ENCODE measurements at regions not wholly inside any gene's neighbourhood (a gene's known extent, or its start where the extent isn't known, plus 50 kb on each side); places are given as distances from the start of the nearest gene placed in this dataset.

DNA sequence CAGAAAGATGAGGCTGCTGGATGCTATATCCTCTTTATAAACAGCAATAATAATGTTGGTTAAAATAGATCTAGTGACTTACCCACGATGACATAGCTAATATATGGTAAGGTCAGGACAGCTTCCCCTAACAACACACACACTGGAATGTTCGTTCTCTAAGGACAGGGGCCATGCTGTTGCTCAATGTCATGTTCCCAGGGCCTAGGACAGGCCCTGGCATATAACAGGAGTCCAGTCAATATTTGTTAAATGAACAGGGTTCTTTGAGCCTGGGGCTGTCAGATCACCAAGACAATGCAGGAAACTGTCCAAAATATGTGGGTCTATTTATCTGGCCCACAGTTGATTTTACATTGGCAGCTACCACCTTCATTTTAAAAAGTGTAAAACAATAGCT is 207.1 kb upstream of the MEX3C start:
- H3K79me2 ChIP-seq (ENCODE audit: control insufficient read depth, insufficient read depth, low read length), result no peaks in the 10 kb centered on the region
- H3K9ac ChIP-seq (ENCODE audit: insufficient read depth, low read length), result no peak overlapping the region
- H3K4me2 ChIP-seq (ENCODE audit: extremely low read depth, insufficient read depth, low read length), result no peak overlapping the region
- H3K9me3 ChIP-seq (ENCODE audit: control insufficient read depth, insufficient read depth, low read depth, low read length), result no peaks in the 10 kb centered on the region
- H3K4me1 ChIP-seq (ENCODE audit: control insufficient read depth, extremely low read depth, insufficient read depth, low read length), result no peaks in the 10 kb centered on the region
- no peaks in the 10 kb centered on the region for H4K20me1 ChIP-seq (ENCODE audit: control insufficient read depth, extremely low read depth, insufficient read depth, low read length)
- no peaks in the 10 kb centered on the region for H3K36me3 ChIP-seq (ENCODE audit: control insufficient read depth, insufficient read depth, low read length)
- no peak overlapping the region for H3K4me3 ChIP-seq (replicated peaks in 1 of 4; ENCODE audit: control extremely low read depth in 1 of 4, insufficient read depth in 1 of 4, low read depth in 3 of 4, low read length in 4 of 4)
- TF ChIP-seq, protein P1, sequence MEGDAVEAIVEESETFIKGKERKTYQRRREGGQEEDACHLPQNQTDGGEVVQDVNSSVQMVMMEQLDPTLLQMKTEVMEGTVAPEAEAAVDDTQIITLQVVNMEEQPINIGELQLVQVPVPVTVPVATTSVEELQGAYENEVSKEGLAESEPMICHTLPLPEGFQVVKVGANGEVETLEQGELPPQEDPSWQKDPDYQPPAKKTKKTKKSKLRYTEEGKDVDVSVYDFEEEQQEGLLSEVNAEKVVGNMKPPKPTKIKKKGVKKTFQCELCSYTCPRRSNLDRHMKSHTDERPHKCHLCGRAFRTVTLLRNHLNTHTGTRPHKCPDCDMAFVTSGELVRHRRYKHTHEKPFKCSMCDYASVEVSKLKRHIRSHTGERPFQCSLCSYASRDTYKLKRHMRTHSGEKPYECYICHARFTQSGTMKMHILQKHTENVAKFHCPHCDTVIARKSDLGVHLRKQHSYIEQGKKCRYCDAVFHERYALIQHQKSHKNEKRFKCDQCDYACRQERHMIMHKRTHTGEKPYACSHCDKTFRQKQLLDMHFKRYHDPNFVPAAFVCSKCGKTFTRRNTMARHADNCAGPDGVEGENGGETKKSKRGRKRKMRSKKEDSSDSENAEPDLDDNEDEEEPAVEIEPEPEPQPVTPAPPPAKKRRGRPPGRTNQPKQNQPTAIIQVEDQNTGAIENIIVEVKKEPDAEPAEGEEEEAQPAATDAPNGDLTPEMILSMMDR (conservative IDR thresholded peaks at IDR 0.05 in 1 of 2, IDR thresholded peaks at IDR 0.05 in 1 of 2; ENCODE audit: low read depth in 1 of 2, low read length in 2 of 2), result no peak
- TF ChIP-seq EZH2 (IDR thresholded peaks at IDR 0.05; ENCODE audit: low read length, missing control alignments), result no peak
- H2AFZ ChIP-seq (ENCODE audit: low read length), result no peak overlapping the region
- H3K27ac ChIP-seq (ENCODE audit: insufficient read depth, low read length), result no peak overlapping the region
- DNase-seq (ENCODE audit: low read depth in 2 of 2), result no peak
- H3K27me3 ChIP-seq (ENCODE audit: control insufficient read depth, insufficient read depth, low read length), result no peaks in the 10 kb centered on the region

DNA sequence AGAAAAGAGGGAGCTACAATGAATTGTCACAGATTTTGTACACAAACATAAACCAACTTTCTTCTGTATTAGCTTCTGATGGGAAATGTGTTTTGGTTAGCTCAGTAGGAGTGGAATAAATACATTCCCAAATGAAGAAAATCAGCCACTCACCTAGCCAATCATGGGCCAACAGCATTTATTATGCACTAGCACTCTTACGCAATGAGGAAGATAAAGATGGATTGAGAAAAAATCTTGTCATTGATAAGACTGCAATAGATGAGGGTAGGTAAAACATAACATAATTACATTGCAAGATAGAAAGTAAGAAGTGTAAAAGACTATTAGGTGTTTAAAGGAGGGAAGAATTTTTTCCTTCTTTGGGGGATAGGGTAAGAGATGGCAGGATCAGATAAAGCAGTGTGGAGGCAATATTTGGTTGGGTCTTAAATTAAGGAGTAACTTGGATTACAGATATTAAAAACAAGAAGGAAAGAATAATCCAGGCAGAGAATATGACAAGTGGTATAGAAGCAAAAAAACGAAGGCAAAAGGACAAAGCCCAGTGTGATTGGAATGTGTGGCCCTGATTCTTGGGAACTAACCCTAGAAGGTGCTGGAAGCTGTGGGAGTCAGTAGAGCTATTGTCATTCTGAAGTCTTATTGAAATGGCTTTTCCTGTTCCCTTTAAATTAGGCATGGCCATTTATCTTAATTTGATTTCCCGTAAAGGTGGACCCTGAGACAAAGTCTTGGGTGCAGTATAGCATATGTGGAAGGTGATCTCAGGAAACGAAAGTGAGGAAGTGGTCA is 208.4 kb upstream of the MEX3C start:
- Histone ChIP-seq H3K27me3 (ENCODE audit: control insufficient read depth, insufficient read depth, low read length) (no peaks in the 10 kb centered on the region), H3K9me3 (ENCODE audit: control insufficient read depth, insufficient read depth, low read depth, low read length) (no peaks in the 10 kb centered on the region), H3K27ac (ENCODE audit: insufficient read depth, low read length) (no peak overlapping the region), H3K79me2 (ENCODE audit: control insufficient read depth, insufficient read depth, low read length) (no peaks in the 10 kb centered on the region), H3K9ac (ENCODE audit: insufficient read depth, low read length) (no peak overlapping the region), H3K4me1 (ENCODE audit: control insufficient read depth, extremely low read depth, insufficient read depth, low read length) (no peaks in the 10 kb centered on the region), H3K36me3 (ENCODE audit: control insufficient read depth, insufficient read depth, low read length) (no peaks in the 10 kb centered on the region), H4K20me1 (ENCODE audit: control insufficient read depth, extremely low read depth, insufficient read depth, low read length) (no peaks in the 10 kb centered on the region), H2AFZ (ENCODE audit: low read length) (no peak overlapping the region), H3K4me3 (replicated peaks in 1 of 4; ENCODE audit: control extremely low read depth in 1 of 4, insufficient read depth in 1 of 4, low read depth in 3 of 4, low read length in 4 of 4) (no peak overlapping the region), H3K4me2 (ENCODE audit: extremely low read depth, insufficient read depth, low read length) (no peak overlapping the region)
- no peak for DNase-seq (ENCODE audit: low read depth in 2 of 2)
- TF ChIP-seq, protein P1 (conservative IDR thresholded peaks at IDR 0.05 in 1 of 2, IDR thresholded peaks at IDR 0.05 in 1 of 2; ENCODE audit: low read depth in 1 of 2, low read length in 2 of 2), result no peak
- TF ChIP-seq EZH2 (IDR thresholded peaks at IDR 0.05; ENCODE audit: low read length, missing control alignments), result no peak

- Histone ChIP-seq H3K27me3 (ENCODE audit: control insufficient read depth, insufficient read depth, low read length) (no peaks in the 10 kb centered on the region), H2AFZ (ENCODE audit: low read length) (no peak overlapping the region), H3K27ac (ENCODE audit: insufficient read depth, low read length) (no peak overlapping the region), H3K4me3 (replicated peaks in 1 of 4; ENCODE audit: control extremely low read depth in 1 of 4, insufficient read depth in 1 of 4, low read depth in 3 of 4, low read length in 4 of 4) (no peak overlapping the region), H3K4me2 (ENCODE audit: extremely low read depth, insufficient read depth, low read length) (no peak overlapping the region), H4K20me1 (ENCODE audit: control insufficient read depth, extremely low read depth, insufficient read depth, low read length) (no peaks in the 10 kb centered on the region), H3K4me1 (ENCODE audit: control insufficient read depth, extremely low read depth, insufficient read depth, low read length) (no peaks in the 10 kb centered on the region), H3K36me3 (ENCODE audit: control insufficient read depth, insufficient read depth, low read length) (no peaks in the 10 kb centered on the region), H3K79me2 (ENCODE audit: control insufficient read depth, insufficient read depth, low read length) (no peaks in the 10 kb centered on the region), H3K9ac (ENCODE audit: insufficient read depth, low read length) (no peak overlapping the region), H3K9me3 (ENCODE audit: control insufficient read depth, insufficient read depth, low read depth, low read length) (no peaks in the 10 kb centered on the region)
- no peak for TF ChIP-seq EZH2 (IDR thresholded peaks at IDR 0.05; ENCODE audit: low read length, missing control alignments)
- DNase-seq (ENCODE audit: low read depth in 2 of 2), result no peak
These were observed 220.4 kb upstream of the MEX3C start for GRCh38 chr18:51417643-51418483.

Data from fibroblast of lung (primary cell).